H54 (cell line): ENCODE measurements at regions not wholly inside any gene's neighbourhood (a gene's known extent, or its start where the extent isn't known, plus 50 kb on each side); places are given as distances from the start of the nearest gene placed in this dataset.
"Not testable (repeated sequence)": the region's sequence is repeated elsewhere in the genome, so short reads cannot be mapped to it uniquely, and the experiment has no call there.

Source experiments
- DNase-seq: peaks from one replicate; pipeline ENCODE4 v3.0.0; 2011; ENCODE audit warnings: low spot score, mixed read lengths; ENCODE audit not compliant: insufficient read length
- FAIRE-seq: peaks from 3 replicates; lab custom pipeline; 2011; peaks lifted over from hg19 to GRCh38; lab: Jason Lieb, UNC
- POLR2A ChIP-seq: IDR thresholded peaks from 2 replicates; pipeline ENCODE4 v1.6.1; 2011; ENCODE audit warnings: low read depth, mild to moderate bottlenecking, low read length

DNA sequence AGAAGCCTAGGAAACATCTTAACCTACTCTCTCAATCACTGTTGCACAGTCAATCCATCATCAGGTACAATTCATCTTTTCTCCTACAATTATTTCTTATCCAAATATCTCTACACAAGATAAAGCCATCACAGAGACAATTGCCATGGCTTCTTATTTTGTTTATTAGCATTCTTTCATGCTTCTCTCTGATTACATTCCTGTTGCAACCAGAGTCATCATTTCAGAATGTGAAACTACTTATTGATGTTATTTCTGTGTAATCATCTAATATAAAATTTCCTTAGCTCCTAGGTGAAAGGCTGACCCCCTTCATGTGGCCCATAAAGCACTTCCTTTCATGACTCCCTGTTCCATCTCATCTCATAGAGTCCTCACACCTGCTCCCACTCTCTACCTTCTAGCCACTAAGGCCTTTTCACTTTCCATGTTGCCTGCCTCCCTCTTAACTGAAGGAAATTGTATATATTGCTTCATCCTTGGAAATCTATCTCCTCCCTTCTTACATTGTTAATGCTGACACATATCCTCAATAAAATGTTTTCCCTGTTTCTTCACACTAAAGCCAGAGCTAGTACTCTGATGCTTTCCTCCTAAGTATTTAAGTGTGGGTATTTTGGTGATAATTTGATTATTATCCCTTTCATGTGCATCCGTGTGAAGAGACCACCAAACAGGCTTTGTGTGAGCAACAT, 829.9 kb downstream of the FAT4 start:
- no peak for TF ChIP-seq POLR2A
- FAIRE-seq (no peak), DNase-seq (no peak)

DNA sequence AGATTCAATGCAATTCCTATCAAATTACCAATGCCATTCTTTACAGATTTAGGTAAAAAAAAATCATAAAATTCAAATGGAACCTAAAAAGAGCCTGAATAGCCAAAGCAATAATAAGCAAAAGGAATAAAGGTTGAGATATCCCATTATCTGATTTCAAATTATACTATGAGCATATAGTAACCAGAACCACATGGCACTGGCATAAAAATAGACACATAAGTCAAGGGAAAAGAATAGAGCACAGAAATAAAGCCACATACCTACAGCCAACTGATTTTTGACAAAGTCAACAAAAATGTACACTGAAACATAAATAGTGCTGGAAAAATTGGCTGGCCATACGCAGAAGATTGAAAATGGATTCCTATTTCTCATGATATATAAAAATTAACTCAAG, 853.7 kb downstream of the FAT4 start:
- TF ChIP-seq POLR2A: no peak
- DNase-seq (no peak), FAIRE-seq (no peak)

GRCh38 chr4:126172126-126172525, 857.4 kb downstream of the FAT4 start:
- DNase-seq (no peak), FAIRE-seq (no peak)
- no peak for TF ChIP-seq POLR2A

DNA sequence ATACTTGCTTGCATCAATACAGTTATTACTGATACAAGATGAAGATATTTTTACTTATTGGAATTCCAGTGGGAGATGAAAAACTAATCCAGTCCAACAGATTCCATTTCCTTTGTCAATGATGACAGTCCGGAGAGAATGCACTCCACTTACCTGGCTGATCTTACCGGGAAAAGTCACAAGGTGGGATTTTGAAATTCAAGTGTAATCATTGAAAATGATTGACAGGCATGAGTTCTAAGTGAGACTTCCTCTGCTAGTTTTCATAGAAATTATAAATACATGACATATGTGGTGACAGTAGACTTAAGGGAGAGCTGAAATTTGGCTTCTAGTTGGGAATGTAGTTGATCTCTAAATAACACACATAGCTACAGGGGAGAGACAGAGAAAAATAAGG, 859.9 kb downstream of the FAT4 start:
- DNase-seq (no peak), FAIRE-seq (no peak)
- no peak for TF ChIP-seq POLR2A

DNA sequence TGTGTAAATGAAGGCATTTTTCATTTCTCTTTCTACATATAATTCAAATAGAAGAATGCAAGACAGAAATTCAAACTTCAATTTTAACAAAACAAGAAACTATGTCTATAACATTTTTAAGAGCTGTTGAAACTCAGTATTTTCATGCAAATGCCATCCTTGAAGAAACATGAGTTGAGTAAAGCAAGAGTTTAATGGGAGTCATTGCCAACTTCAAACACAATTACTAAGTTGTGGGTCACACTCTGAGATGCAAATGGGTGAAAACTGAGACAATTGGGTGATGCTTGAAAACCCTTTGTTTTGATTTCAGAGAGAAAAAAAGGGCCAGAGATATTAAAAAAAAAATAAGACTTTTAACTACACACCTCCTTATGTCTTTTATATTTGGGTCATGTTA, 865.9 kb downstream of the FAT4 start:
- DNase-seq: no peak
- FAIRE-seq: no peak
- TF ChIP-seq POLR2A: no peak

DNA sequence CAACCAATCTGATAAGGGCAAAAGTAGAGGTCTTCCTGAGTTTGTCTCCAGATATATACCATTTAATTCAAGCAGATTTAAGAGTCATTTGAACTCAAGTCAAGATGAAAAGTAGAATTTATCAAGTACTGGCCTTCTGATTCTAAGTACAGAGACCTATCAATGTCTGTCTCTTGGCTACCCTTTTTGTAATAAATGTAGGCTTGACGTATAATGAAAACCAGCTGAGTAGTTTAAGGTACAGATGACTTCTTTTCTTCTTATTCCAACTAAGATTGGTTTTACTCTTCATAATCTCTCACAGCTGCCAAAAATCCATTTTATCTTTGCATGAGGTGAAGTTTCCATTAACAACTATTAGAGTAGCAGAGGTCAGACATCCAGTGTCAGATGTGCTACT, 867.6 kb downstream of the FAT4 start:
- DNase-seq (no peak), FAIRE-seq (no peak)
- no peak for TF ChIP-seq POLR2A

DNA sequence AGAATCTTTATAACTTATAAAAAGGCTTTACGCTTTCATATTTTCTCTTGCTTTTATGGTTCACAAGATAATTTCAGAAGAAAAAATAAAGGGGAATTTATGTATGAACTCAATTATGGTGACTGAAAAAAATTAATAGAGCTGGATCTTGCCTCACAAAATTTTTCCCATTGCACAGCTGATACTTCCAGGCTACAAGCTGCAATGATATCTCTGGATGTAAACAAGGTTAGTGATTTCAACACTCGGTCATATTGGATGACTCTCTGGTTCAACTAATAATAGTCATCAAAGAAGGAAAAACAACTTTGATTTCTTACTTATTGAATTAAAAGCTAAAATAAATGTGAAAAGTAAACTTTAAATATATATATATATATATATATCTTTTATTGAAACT, 868.0 kb downstream of the FAT4 start:
- no peak for FAIRE-seq
- TF ChIP-seq POLR2A: no peak
- no peak for DNase-seq

- no peak for FAIRE-seq
- no peak for TF ChIP-seq POLR2A
Measured at GRCh38 chr4:126183206-126183605, 868.5 kb downstream of the FAT4 start.

GRCh38 chr4:126191536-126191935, 876.8 kb downstream of the FAT4 start:
- no peak for TF ChIP-seq POLR2A
- FAIRE-seq (no peak), DNase-seq (no peak)

More at GRCh38 chr4:126183206-126183605, 868.5 kb downstream of the FAT4 start:
- no peak for DNase-seq

- no peak for TF ChIP-seq POLR2A
- no peak for FAIRE-seq
- DNase-seq: no peak
Measured at GRCh38 chr4:126192506-126192905, 877.8 kb downstream of the FAT4 start.

DNA sequence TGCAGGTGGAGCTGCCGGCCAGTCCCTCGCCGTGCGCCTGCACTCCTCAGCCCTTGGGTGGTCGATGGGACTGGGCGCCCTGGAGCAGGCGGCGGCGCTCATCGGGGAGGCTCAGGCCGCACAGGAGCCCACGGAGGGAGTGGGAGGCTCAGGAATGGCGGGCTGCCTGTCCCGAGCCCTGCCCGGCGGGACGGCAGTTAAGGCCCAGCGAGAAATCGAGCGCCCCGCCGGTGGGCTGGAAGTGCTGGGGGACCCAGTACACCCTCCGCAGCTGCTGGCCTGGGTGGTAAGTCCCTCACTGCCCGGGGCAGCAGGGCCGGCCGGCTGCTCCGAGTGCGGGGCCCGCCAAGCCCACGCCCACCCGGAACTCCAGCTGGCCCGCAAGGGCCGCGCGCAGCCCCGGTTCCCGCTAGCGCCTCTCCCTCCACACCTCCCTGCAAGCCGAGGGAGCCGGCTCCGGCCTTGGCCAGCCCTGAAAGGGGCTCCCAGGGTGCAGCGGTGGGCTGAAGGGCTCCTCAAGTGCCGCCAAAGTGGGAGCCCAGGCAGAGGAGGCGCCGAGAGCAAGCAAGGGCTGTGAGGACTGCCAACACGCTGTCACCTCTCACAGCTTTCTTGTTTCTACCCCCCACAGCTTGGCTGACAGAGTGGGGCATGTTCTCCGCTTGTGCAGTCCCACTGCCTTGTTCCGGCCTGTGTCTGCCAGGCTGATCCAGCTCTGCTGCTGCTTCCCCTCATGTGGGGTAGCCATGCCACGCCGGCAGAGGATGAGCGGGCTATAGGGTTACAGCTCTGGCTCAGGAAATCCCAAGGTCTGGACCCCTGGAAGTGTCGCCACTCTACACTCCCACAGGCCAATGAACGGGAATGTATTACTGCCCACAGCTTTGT, 886.7 kb downstream of the FAT4 start:
- not testable (repeated sequence) for FAIRE-seq, DNase-seq

DNA sequence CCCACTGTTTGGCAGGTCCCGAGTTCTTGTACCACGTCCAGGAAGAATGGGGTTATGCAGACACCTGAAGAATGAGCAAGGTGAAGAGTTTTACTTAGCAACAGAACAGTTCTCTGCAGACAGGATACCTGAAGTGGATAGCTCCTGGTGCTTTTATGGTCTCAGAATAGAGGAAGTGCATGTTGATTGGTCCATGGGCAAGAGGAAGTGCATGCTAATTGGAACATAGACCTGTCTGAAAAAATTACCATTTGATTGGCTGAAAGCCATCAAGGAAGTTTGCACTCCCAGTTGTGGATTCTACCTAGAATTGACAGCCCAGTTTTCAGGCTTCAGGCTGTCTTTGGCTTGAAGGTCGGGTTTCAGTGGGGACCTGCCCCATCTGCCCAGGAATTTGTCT, 887.5 kb downstream of the FAT4 start:
- FAIRE-seq: no peak

GRCh38 chr4:126207910-126208309, 893.2 kb downstream of the FAT4 start:
- no peak for FAIRE-seq
- no peak for TF ChIP-seq POLR2A
- no peak for DNase-seq

More for the DNA sequence above, 887.5 kb downstream of the FAT4 start:
- no peak for TF ChIP-seq POLR2A
- DNase-seq: no peak

- no peak for DNase-seq
- FAIRE-seq: no peak
- no peak for TF ChIP-seq POLR2A
Measured at GRCh38 chr4:126209147-126209546, 894.4 kb downstream of the FAT4 start.
